H9 (cell line): ENCODE measurements at regions not wholly inside any gene's neighbourhood (a gene's known extent, or its start where the extent isn't known, plus 50 kb on each side); places are given as distances from the start of the nearest gene placed in this dataset.

ENCODE experiments used
- DNase-seq: peaks from one replicate; pipeline ENCODE4 v3.0.0-alpha.2; 2017
- H2AFZ ChIP-seq: one replicate; pipeline ENCODE4 v1.6.1; 2013; ENCODE audit warnings: mild to moderate bottlenecking, low read length, control low read depth, moderate library complexity
- H2AK5ac ChIP-seq: 2 replicates; pipeline ENCODE4 v1.6.1; 2013; ENCODE audit warnings: low read length, control low read depth, mixed read lengths; ENCODE audit not compliant: insufficient read length
- H2BK120ac ChIP-seq: one replicate; pipeline ENCODE4 v1.6.1; 2013; ENCODE audit warnings: low read depth, mild to moderate bottlenecking, low read length, control low read depth, inconsistent platforms; ENCODE audit not compliant: poor library complexity, severe bottlenecking
- H2BK12ac ChIP-seq: 2 replicates; pipeline ENCODE4 v1.6.1; 2013; ENCODE audit warnings: low read length, control low read depth, mixed read lengths, low read depth; ENCODE audit not compliant: insufficient read length
- H2BK15ac ChIP-seq: 2 replicates; pipeline ENCODE4 v1.6.1; 2013; ENCODE audit warnings: low read depth, low read length, control low read depth
- H2BK20ac ChIP-seq: one replicate; pipeline ENCODE4 v1.6.1; 2013; ENCODE audit warnings: low read depth, mild to moderate bottlenecking, low read length, control low read depth, inconsistent platforms; ENCODE audit not compliant: poor library complexity, severe bottlenecking
- H2BK5ac ChIP-seq: 2 replicates; pipeline ENCODE4 v1.6.1; 2013; ENCODE audit warnings: low read length, control low read depth, mixed read lengths; ENCODE audit not compliant: insufficient read length
- H3K14ac ChIP-seq: 2 replicates; pipeline ENCODE4 v1.6.1; 2013; ENCODE audit warnings: low read length, control low read depth; ENCODE audit not compliant: insufficient read depth
- H3K18ac ChIP-seq: 2 replicates; pipeline ENCODE4 v1.6.1; 2013; ENCODE audit warnings: low read depth, mild to moderate bottlenecking, mixed read lengths, low read length, control low read depth; ENCODE audit not compliant: insufficient read length
- H3K23ac ChIP-seq: 2 replicates; pipeline ENCODE4 v1.6.1; 2013; ENCODE audit warnings: low read length, control low read depth, mixed read lengths, low read depth; ENCODE audit not compliant: insufficient read length
- H3K23me2 ChIP-seq: 2 replicates; pipeline ENCODE4 v1.6.1; 2013; ENCODE audit warnings: low read depth, mild to moderate bottlenecking, mixed read lengths, low read length, control low read depth; ENCODE audit not compliant: insufficient read length, poor library complexity, severe bottlenecking
- H3K27ac ChIP-seq: 2 replicates; pipeline ENCODE4 v1.5.1; 2013; ENCODE audit warnings: low read length, control low read depth, mixed read lengths, low read depth; ENCODE audit not compliant: insufficient read length
- H3K27me3 ChIP-seq: 2 replicates; pipeline ENCODE4 v1.6.1; 2013; ENCODE audit warnings: low read length, control low read depth, inconsistent platforms; ENCODE audit not compliant: insufficient read depth
- H3K4ac ChIP-seq: 2 replicates; pipeline ENCODE4 v1.6.1; 2013; ENCODE audit warnings: low read depth, mild to moderate bottlenecking, control low read depth, inconsistent platforms, low read length, moderate library complexity
- H3K4me1 ChIP-seq: 2 replicates; pipeline ENCODE4 v1.6.1; 2013; ENCODE audit warnings: low read length, control low read depth, inconsistent platforms; ENCODE audit not compliant: insufficient read depth
- H3K4me2 ChIP-seq: 2 replicates; pipeline ENCODE4 v1.6.1; 2013; ENCODE audit warnings: low read length, control low read depth, mixed read lengths; ENCODE audit not compliant: insufficient read length, insufficient read depth
- H3K56ac ChIP-seq: 2 replicates; pipeline ENCODE4 v1.6.1; 2013; ENCODE audit warnings: low read depth, mild to moderate bottlenecking, mixed read lengths, low read length, control low read depth; ENCODE audit not compliant: insufficient read length
- H3K79me1 ChIP-seq: 2 replicates; pipeline ENCODE4 v1.6.1; 2013; ENCODE audit warnings: low read depth, mild to moderate bottlenecking, moderate library complexity, low read length, control low read depth, inconsistent platforms; ENCODE audit not compliant: insufficient read depth, poor library complexity, severe bottlenecking
- H3K79me2 ChIP-seq: 2 replicates; pipeline ENCODE4 v1.6.1; 2013; ENCODE audit warnings: low read length, control low read depth, inconsistent platforms; ENCODE audit not compliant: insufficient read depth
- H3K9ac ChIP-seq: 2 replicates; pipeline ENCODE4 v1.6.1; 2013; ENCODE audit warnings: low read length, control low read depth, mixed read lengths; ENCODE audit not compliant: insufficient read length; ENCODE audit errors: extremely low read depth
- H3K9me3 ChIP-seq: one replicate; pipeline ENCODE4 v1.6.1; 2013; ENCODE audit warnings: low read depth, low read length, inconsistent platforms; ENCODE audit not compliant: control insufficient read depth
- H3T11ph ChIP-seq: one replicate; pipeline ENCODE4 v1.6.1; 2013; ENCODE audit warnings: mild to moderate bottlenecking, low read length, control low read depth, inconsistent platforms
- H4K20me1 ChIP-seq: one replicate; pipeline ENCODE4 v1.6.1; 2013; ENCODE audit not compliant: control insufficient read depth, insufficient read length, insufficient read depth
- H4K5ac ChIP-seq: 2 replicates; pipeline ENCODE4 v1.6.1; 2013; ENCODE audit warnings: low read depth, mild to moderate bottlenecking, mixed read lengths, low read length, control low read depth; ENCODE audit not compliant: insufficient read length
- H4K8ac ChIP-seq: replicated peaks from 2 replicates; pipeline ENCODE4 v1.6.1; 2013; ENCODE audit warnings: low read length, control low read depth, mixed read lengths, low read depth; ENCODE audit not compliant: insufficient read length
- H4K91ac ChIP-seq: 2 replicates; pipeline ENCODE4 v1.6.1; 2013; ENCODE audit warnings: low read depth, mild to moderate bottlenecking, moderate library complexity, mixed read lengths, low read length, control low read depth; ENCODE audit not compliant: insufficient read length
- H3K27ac Mint-ChIP-seq, 3 experiments: 2 replicates in 2 of 3; 3 replicates in 1 of 3; pipeline ENCODE4 v1.8.0; 2020 to 2021; ENCODE audit warnings: mixed read lengths in 3 of 3, mild to moderate bottlenecking in 1 of 3, moderate library complexity in 1 of 3
- H3K27me3 Mint-ChIP-seq: 2 replicates; pipeline ENCODE4 v1.8.0; 2021; ENCODE audit warnings: low read depth, mild to moderate bottlenecking, moderate library complexity, mixed read lengths
- H3K36me3 Mint-ChIP-seq, 3 experiments: 2 replicates in 2 of 3; 3 replicates in 1 of 3; pipeline ENCODE4 v1.8.0; 2020 to 2021; ENCODE audit warnings: low read depth in 3 of 3, mixed read lengths in 3 of 3; ENCODE audit not compliant: insufficient read depth in 1 of 3
- H3K4me1 Mint-ChIP-seq, 2 experiments: 2 replicates each; pipeline ENCODE4 v1.8.0; 2020; ENCODE audit warnings: mixed read lengths in 2 of 2
- H3K4me3 Mint-ChIP-seq, 2 experiments: 2 replicates in 1 of 2; 3 replicates in 1 of 2; pipeline ENCODE4 v1.8.0; 2020 to 2021; ENCODE audit warnings: mild to moderate bottlenecking in 2 of 2, mixed read lengths in 2 of 2, moderate library complexity in 1 of 2
- H3K9me3 Mint-ChIP-seq, 2 experiments: 2 replicates in 1 of 2; 3 replicates in 1 of 2; pipeline ENCODE4 v1.8.0; 2020; ENCODE audit warnings: mild to moderate bottlenecking in 2 of 2, mixed read lengths in 2 of 2, moderate library complexity in 1 of 2
- WGBS: extraction: QIAGEN DNeasy Blood & Tissue Kit; methylation state at CpG from one replicate; pipeline ENCODE4 v1.1.7; 2013; ENCODE audit warnings: missing lambda C conversion rate, low lambda C conversion rate, mixed read lengths; ENCODE audit not compliant: insufficient read length; ENCODE audit errors: extremely low coverage; 5-methylcytosine and 5-hydroxymethylcytosine counted together
- TF ChIP-seq, protein P1 (sequence below): fragments of 200-600 bp; sonication (generic); conservative IDR thresholded peaks from 3 replicates; pipeline ENCODE4 v1.8.0; 2021; ENCODE audit warnings: antibody characterized with exemption, mild to moderate bottlenecking

- H3K36me3 Mint-ChIP-seq = peaks cover 0 to 2% (median 0%) of the 10 kb centered on the region in 3 experiments; a peak in 3 of 7 replicates
Observed at GRCh38 chr13:55266644-55267043, 1874.1 kb upstream of the PRR20A start.

More at GRCh38 chr13:55266644-55267043, 1874.1 kb upstream of the PRR20A start:
- DNase-seq = no peak
- no peaks in the 10 kb centered on the region for H3K79me2 ChIP-seq
- no peak overlapping the region for H3T11ph ChIP-seq
- no peak overlapping the region for H3K14ac ChIP-seq
- Mint-ChIP-seq H3K27me3 (no peaks in the 10 kb centered on the region), H3K27ac (no peak overlapping the region), H3K9me3 (no peaks in the 10 kb centered on the region), H3K4me3 (no peak overlapping the region), H3K4me1 (peaks cover 27% of the 10 kb centered on the region in 2 experiments)
- H2BK120ac ChIP-seq = no peak overlapping the region
- no CpG with 5 or more reads among the region's 2 CpGs for WGBS
- no peaks in the 10 kb centered on the region for H4K20me1 ChIP-seq
- no peak overlapping the region for H4K5ac ChIP-seq
- H3K9ac ChIP-seq = no peak overlapping the region
- TF ChIP-seq, protein P1, sequence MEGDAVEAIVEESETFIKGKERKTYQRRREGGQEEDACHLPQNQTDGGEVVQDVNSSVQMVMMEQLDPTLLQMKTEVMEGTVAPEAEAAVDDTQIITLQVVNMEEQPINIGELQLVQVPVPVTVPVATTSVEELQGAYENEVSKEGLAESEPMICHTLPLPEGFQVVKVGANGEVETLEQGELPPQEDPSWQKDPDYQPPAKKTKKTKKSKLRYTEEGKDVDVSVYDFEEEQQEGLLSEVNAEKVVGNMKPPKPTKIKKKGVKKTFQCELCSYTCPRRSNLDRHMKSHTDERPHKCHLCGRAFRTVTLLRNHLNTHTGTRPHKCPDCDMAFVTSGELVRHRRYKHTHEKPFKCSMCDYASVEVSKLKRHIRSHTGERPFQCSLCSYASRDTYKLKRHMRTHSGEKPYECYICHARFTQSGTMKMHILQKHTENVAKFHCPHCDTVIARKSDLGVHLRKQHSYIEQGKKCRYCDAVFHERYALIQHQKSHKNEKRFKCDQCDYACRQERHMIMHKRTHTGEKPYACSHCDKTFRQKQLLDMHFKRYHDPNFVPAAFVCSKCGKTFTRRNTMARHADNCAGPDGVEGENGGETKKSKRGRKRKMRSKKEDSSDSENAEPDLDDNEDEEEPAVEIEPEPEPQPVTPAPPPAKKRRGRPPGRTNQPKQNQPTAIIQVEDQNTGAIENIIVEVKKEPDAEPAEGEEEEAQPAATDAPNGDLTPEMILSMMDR = no peak
- no peaks in the 10 kb centered on the region for H3K27me3 ChIP-seq
- H3K9me3 ChIP-seq = no peaks in the 10 kb centered on the region
- no peak overlapping the region for H3K56ac ChIP-seq
- no peak overlapping the region for H2AK5ac ChIP-seq
- H3K4me1 ChIP-seq = peaks cover 5% of the 10 kb centered on the region; the same call in 1 of the 2 replicates
- no peak overlapping the region for H2BK12ac ChIP-seq
- no peak overlapping the region for H4K91ac ChIP-seq
- H2BK15ac ChIP-seq = no peak overlapping the region
- H4K8ac ChIP-seq = no peak overlapping the region
- no peak overlapping the region for H2BK20ac ChIP-seq
- no peak overlapping the region for H2BK5ac ChIP-seq
- H3K79me1 ChIP-seq = no peaks in the 10 kb centered on the region
- H3K23me2 ChIP-seq = no peaks in the 10 kb centered on the region
- H3K27ac ChIP-seq = no peak overlapping the region
- H3K23ac ChIP-seq = no peak overlapping the region
- H3K4me2 ChIP-seq = no peak overlapping the region
- no peak overlapping the region for H3K4ac ChIP-seq
- no peak overlapping the region for H3K18ac ChIP-seq
- H2AFZ ChIP-seq = no peak overlapping the region
